Adrenal gland (tissue), 9 donors: ENCODE measurements at regions not wholly inside any gene's neighbourhood (a gene's known extent, or its start where the extent isn't known, plus 50 kb on each side); places are given as distances from the start of the nearest gene placed in this dataset.
"Not testable (repeated sequence)": the region's sequence is repeated elsewhere in the genome, so short reads cannot be mapped to it uniquely, and the experiment has no call there.

Source experiments
- DNase-seq, 7 donors: peaks; one replicate each; pipeline ENCODE4 v3.0.0-alpha.2; 2019 to 2020
- H3K27ac ChIP-seq, 5 donors: fragments of 200-600 bp; sonication (generic) in 4 of 5; 1 replicate in 3 of 5; 2 replicates in 2 of 5; pipeline versions ENCODE4 v1.5.1 to v1.8.0; 2016 to 2020; ENCODE audit warnings: mild to moderate bottlenecking in 1 of 5
- H3K27me3 ChIP-seq: fragments of 200-600 bp; 2 replicates; pipeline ENCODE4 v1.8.0; 2021
- H3K36me3 ChIP-seq, 2 donors: fragments of 200-600 bp; replicated peaks in 1 of 2; 1 replicate in 1 of 2; 2 replicates in 1 of 2; pipeline versions ENCODE4 v1.5.1 to v1.8.0; 2018 to 2022
- H3K4me1 ChIP-seq, 2 donors: fragments of 200-600 bp; replicated peaks in 1 of 2; 1 replicate in 1 of 2; 2 replicates in 1 of 2; pipeline versions ENCODE4 v1.5.1 to v1.8.0; 2018 to 2021
- H3K4me3 ChIP-seq, 4 donors: fragments of 200-600 bp; sonication (generic) in 3 of 4; one replicate each; pipeline ENCODE4 v1.5.1; 2016 to 2018
- H3K9me3 ChIP-seq, 3 donors: fragments of 200-600 bp; sonication (generic) in 1 of 3; replicated peaks in 1 of 3; 1 replicate in 2 of 3; 2 replicates in 1 of 3; pipeline versions ENCODE4 v1.5.1 to v1.8.0; 2016 to 2021
- CTCF ChIP-seq, 6 experiments: fragments of 450-650 bp in 4 of 6; fragments of 200-600 bp in 2 of 6; sonication (generic) in 1 of 6; IDR thresholded peaks; 1 replicate in 5 of 6; 2 replicates in 1 of 6; pipeline versions ENCODE4 v1.5.1 to v1.8.0; 2016 to 2021; ENCODE audit warnings: antibody characterized with exemption in 6 of 6, mild to moderate bottlenecking in 2 of 6, moderate library complexity in 1 of 6
- POLR2A ChIP-seq, 2 donors: fragments of 450-650 bp; IDR thresholded peaks; one replicate each; pipeline ENCODE4 v1.6.1; 2017; ENCODE audit warnings: antibody characterized with exemption in 2 of 2, mild to moderate bottlenecking in 2 of 2, moderate library complexity in 1 of 2
- WGBS, 4 donors: extraction: QIAGEN DNeasy Blood & Tissue Kit in 2 of 4; methylation state at CpG; one replicate each; pipeline versions ENCODE4 v1.1.5 to v1.1.7; 2013 to 2017; 5-methylcytosine and 5-hydroxymethylcytosine counted together
- intact Hi-C, 2 donors: fragments of 100-400 bp; cut with DNase I; formaldehyde crosslinking; loops; one replicate each; pipeline versions ENCODE4 v1.14.1 to v1.15.0; 2022 to 2023
- donor health status: healthy with polysubstance abuse.
- donor health status: Bipolar disorder and iron deficiency.
- donor health status: DM: yes; HTN: yes; CAD: no.
- donor health status: DM: no; HTN: no; CAD: no.
- donor health status: DM: no; HTN: no; CAD: no.

- intact Hi-C loops: no loop called here
- no peak for DNase-seq
- Histone ChIP-seq H3K27ac (no peak overlapping the region), H3K27me3 (no peaks in the 10 kb centered on the region), H3K4me3 (no peak overlapping the region), H3K4me1 (no peaks in the 10 kb centered on the region), H3K9me3 (no peaks in the 10 kb centered on the region), H3K36me3 (no peaks in the 10 kb centered on the region)
- TF ChIP-seq CTCF (IDR thresholded peaks at IDR 0.05): no peak
- no peak for TF ChIP-seq POLR2A (IDR thresholded peaks at IDR 0.05)
Observed at GRCh38 chrX:113800955-113801354, 782.9 kb upstream of the HTR2C start.

- Histone ChIP-seq H3K27ac (no peak overlapping the region), H3K27me3 (no peaks in the 10 kb centered on the region), H3K9me3 (no peaks in the 10 kb centered on the region), H3K4me3 (no peak overlapping the region), H3K36me3 (no peaks in the 10 kb centered on the region), H3K4me1 (no peaks in the 10 kb centered on the region)
- TF ChIP-seq POLR2A (IDR thresholded peaks at IDR 0.05): no peak
- no peak for TF ChIP-seq CTCF (IDR thresholded peaks at IDR 0.05)
- intact Hi-C loops: no loop called here
- DNase-seq: no peak
- 49 to 66% (median 55%) methylated on average over 4 of the region's 4 CpGs for WGBS, 4 donors
Observed at GRCh38 chrX:113793563-113793962, 790.3 kb upstream of the HTR2C start.

- Histone ChIP-seq H3K4me3 (no peak overlapping the region), H3K36me3 (no peaks in the 10 kb centered on the region), H3K9me3 (no peaks in the 10 kb centered on the region), H3K4me1 (no peaks in the 10 kb centered on the region), H3K27ac (no peak overlapping the region), H3K27me3 (no peaks in the 10 kb centered on the region)
- WGBS, 4 donors: 67 to 95% (median 80%) methylated on average over 1 of the region's 1 CpG
- no peak for DNase-seq
- TF ChIP-seq POLR2A (IDR thresholded peaks at IDR 0.05) (no peak), CTCF (IDR thresholded peaks at IDR 0.05) (no peak)
- intact Hi-C loops: no loop called here
Observed at GRCh38 chrX:113790987-113791386, 792.9 kb upstream of the HTR2C start.

GRCh38 chrX:113784754-113785153 lies 799.1 kb upstream of the HTR2C start:
- intact Hi-C loops, H3K27me3 ChIP-seq, H3K4me3 ChIP-seq, DNase-seq, H3K27ac ChIP-seq, H3K4me1 ChIP-seq, H3K9me3 ChIP-seq, H3K36me3 ChIP-seq: not testable (repeated sequence)
- WGBS, 4 donors: 56 to 83% (median 72%) methylated on average over 6 of the region's 6 CpGs

- H3K27ac ChIP-seq: no peak overlapping the region
- 58 to 75% (median 71%) methylated on average over 2 of the region's 2 CpGs for WGBS, 4 donors
- intact Hi-C loops: no loop called here
- no peak for DNase-seq
- TF ChIP-seq CTCF (IDR thresholded peaks at IDR 0.05): no peak
- TF ChIP-seq POLR2A (IDR thresholded peaks at IDR 0.05): no peak
- peaks cover 12% of the 10 kb centered on the region for H3K27me3 ChIP-seq
- H3K36me3 ChIP-seq: no peaks in the 10 kb centered on the region
- no peak overlapping the region for H3K4me3 ChIP-seq
- H3K4me1 ChIP-seq: no peaks in the 10 kb centered on the region
- H3K9me3 ChIP-seq: no peaks in the 10 kb centered on the region
Observed at GRCh38 chrX:113770806-113771205, 813.1 kb upstream of the HTR2C start.
